ENCODE measurements at regions not wholly inside any gene's neighbourhood (a gene's known extent, or its start where the extent isn't known, plus 50 kb on each side); places are given as distances from the start of the nearest gene placed in this dataset.

DNA sequence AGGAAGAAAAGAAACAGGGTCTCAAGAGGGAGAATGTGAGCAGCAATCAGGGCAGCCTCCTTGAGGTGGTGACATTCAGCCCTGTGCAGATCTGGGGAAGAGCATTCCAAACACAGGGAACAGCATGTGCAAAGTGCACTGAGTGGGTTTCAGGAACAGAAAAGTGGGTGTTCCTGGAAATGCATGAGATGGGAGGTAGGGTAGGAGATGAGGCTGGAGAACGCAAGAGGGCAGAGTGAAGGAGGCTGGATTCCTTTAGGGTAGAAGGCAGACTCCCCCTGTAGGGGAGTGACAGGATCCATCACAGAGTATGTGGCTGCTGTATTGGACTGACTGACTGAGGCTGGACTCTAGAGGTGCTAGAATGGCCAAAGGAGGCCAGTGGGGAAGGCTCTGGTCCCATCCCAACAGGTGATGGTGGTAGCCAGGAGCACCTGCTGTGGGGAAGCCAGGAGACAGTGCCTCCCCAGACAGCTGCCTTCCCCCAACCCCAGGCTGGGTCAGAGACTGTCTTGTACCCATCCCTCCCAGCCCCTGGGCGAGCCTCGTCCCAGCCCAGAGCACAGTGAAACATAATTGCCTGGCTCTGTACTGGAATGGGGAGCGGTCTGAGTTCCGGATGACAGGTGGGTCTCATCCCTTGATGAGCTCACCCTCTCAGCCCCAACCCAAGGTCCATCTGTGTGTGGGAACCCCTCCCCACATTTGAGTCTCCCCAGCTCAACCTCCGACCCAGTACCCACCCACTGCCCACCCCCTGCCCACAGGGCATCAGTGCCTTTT is 419.4 kb downstream of the MN1 start:
- H2AFZ ChIP-seq (ENCODE audit: low read length) = no peak overlapping the region
- no peak overlapping the region for H3K23ac ChIP-seq (ENCODE audit: insufficient read length)
- H3K79me1 ChIP-seq (ENCODE audit: low read depth, low read length) = no peaks in the 10 kb centered on the region
- DNase-seq (ENCODE audit: low read depth in 1 of 2, low spot score in 2 of 2) (peak in 1 of 2 experiments; percentile 44), FAIRE-seq (peak; percentile 62)
- H3K36me3 ChIP-seq (ENCODE audit: control insufficient read depth in 2 of 4, insufficient read depth in 4 of 4, low read length in 3 of 4) = no peaks in the 10 kb centered on the region
- 85% methylated on average over 5 of the region's 6 CpGs; no CpG with 5 or more reads in 1 of the 2 experiments for WGBS, 2 experiments (ENCODE audit: extremely low coverage in 1 of 2, insufficient coverage in 1 of 2, insufficient read length in 1 of 2, insufficient replicate concordance in 2 of 2, low coverage in 1 of 2, low lambda C conversion rate in 2 of 2, missing lambda C conversion rate in 1 of 2)
- H3K23me2 ChIP-seq (ENCODE audit: low read depth, low read length) = no peaks in the 10 kb centered on the region
- H3K14ac ChIP-seq (ENCODE audit: insufficient read length) = no peak overlapping the region
- no peaks in the 10 kb centered on the region for H3K9me3 ChIP-seq (ENCODE audit: insufficient read depth in 2 of 2, low read depth in 1 of 2, low read length in 1 of 2)
- H4K20me1 ChIP-seq (replicated peaks in 1 of 2; ENCODE audit: control insufficient read depth in 1 of 2, insufficient read depth in 2 of 2, low read length in 2 of 2) = no peaks in the 10 kb centered on the region
- no peak overlapping the region for H2BK15ac ChIP-seq (ENCODE audit: low read length)
- no peak overlapping the region for H3K56ac ChIP-seq (replicated peaks; ENCODE audit: insufficient read length, low read depth, low read length)
- no peak overlapping the region for H4K8ac ChIP-seq (ENCODE audit: extremely low read depth, insufficient read depth, low read length)
- no peaks in the 10 kb centered on the region for H3K27me3 ChIP-seq (replicated peaks in 1 of 4; ENCODE audit: control insufficient read depth in 3 of 4, extremely low read depth in 1 of 4, insufficient read depth in 3 of 4, low read length in 3 of 4)
- no peak overlapping the region for H3K27ac ChIP-seq (ENCODE audit: low read depth, low read length)
- H3K9ac ChIP-seq (replicated peaks in 1 of 4; ENCODE audit: extremely low read depth in 1 of 4, low read depth in 3 of 4, low read length in 3 of 4) = no peak overlapping the region
- no peak overlapping the region for H2BK5ac ChIP-seq (ENCODE audit: low read depth, low read length)
- no peak overlapping the region for H2AK5ac ChIP-seq (ENCODE audit: low read depth, low read length)
- H4K5ac ChIP-seq (ENCODE audit: insufficient read length, low read depth, low read length) = no peak overlapping the region
- no peak overlapping the region for H4K91ac ChIP-seq (replicated peaks; ENCODE audit: insufficient read length, low read length)
- H3K79me2 ChIP-seq (ENCODE audit: control insufficient read depth in 1 of 2, insufficient read depth in 2 of 2, low read length in 2 of 2) = no peaks in the 10 kb centered on the region
- H2BK120ac ChIP-seq (replicated peaks; ENCODE audit: low read depth, low read length) = no peak overlapping the region
- H2BK20ac ChIP-seq (ENCODE audit: low read length) = 0 out of 2 replicates have a peak overlapping the region, but pooled peaks have one; percentile 93
- POLR2A ChIA-PET (ENCODE audit: partially characterized antibody) = interaction anchor here (1.1 kb wide), 2 partner anchors 9 to 50 kb away, joined by 3 read pairs; no protein-coding TSS in a partner anchor
- H3K18ac ChIP-seq (ENCODE audit: extremely low read depth, low read length) = no peak overlapping the region
- CTCF ChIA-PET (ENCODE audit: partially characterized antibody) = interaction anchor here (0.7 to 1.8 kb wide), 10 partner anchors 8 to 601 kb away, joined by 3 to 11 read pairs (median 3); no protein-coding TSS in a partner anchor
- no peak overlapping the region for H3K4ac ChIP-seq (replicated peaks; ENCODE audit: insufficient read length, low read depth, low read length)
- no peak overlapping the region for H3K4me2 ChIP-seq (ENCODE audit: insufficient read depth in 1 of 2, low read depth in 2 of 2, low read length in 2 of 2)
- peak overlapping the region; percentile 50; the same call in 1 of the 2 replicates for H2BK12ac ChIP-seq (ENCODE audit: low read depth, low read length)
- peaks cover 0 to 3% (median under 1%) of the 10 kb centered on the region in 4 experiments; a peak in 2 of 7 replicates for H3K4me1 ChIP-seq (replicated peaks in 1 of 4; ENCODE audit: control insufficient read depth in 3 of 4, insufficient read depth in 4 of 4, low read length in 3 of 4)
- TF ChIP-seq RFX5 (IDR thresholded peaks at IDR 0.05; ENCODE audit: borderline replicate concordance, low read depth, low read length) = no peak
- peak; percentile 86 for TF ChIP-seq KDM1A (IDR thresholded peaks at IDR 0.05; ENCODE audit: borderline replicate concordance, low read length)
- 0 out of 2 replicates have a peak, but pooled peaks have one; percentile 31 for TF ChIP-seq TEAD4 (IDR thresholded peaks at IDR 0.05; ENCODE audit: low read depth, low read length)
- no peak for TF ChIP-seq EZH2 (IDR thresholded peaks at IDR 0.05; ENCODE audit: low read depth, low read length, severe bottlenecking)
- TF ChIP-seq RAD21 (IDR thresholded peaks at IDR 0.05 in 1 of 2, conservative IDR thresholded peaks at IDR 0.05 in 1 of 2; ENCODE audit: low read depth in 2 of 2, low read length in 2 of 2) = peak; percentile 53 to 66
- TF ChIP-seq, protein P1, sequence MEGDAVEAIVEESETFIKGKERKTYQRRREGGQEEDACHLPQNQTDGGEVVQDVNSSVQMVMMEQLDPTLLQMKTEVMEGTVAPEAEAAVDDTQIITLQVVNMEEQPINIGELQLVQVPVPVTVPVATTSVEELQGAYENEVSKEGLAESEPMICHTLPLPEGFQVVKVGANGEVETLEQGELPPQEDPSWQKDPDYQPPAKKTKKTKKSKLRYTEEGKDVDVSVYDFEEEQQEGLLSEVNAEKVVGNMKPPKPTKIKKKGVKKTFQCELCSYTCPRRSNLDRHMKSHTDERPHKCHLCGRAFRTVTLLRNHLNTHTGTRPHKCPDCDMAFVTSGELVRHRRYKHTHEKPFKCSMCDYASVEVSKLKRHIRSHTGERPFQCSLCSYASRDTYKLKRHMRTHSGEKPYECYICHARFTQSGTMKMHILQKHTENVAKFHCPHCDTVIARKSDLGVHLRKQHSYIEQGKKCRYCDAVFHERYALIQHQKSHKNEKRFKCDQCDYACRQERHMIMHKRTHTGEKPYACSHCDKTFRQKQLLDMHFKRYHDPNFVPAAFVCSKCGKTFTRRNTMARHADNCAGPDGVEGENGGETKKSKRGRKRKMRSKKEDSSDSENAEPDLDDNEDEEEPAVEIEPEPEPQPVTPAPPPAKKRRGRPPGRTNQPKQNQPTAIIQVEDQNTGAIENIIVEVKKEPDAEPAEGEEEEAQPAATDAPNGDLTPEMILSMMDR (IDR thresholded peaks at IDR 0.05; ENCODE audit: control extremely low read depth in 1 of 3, insufficient read depth in 1 of 3, low read depth in 1 of 3, low read length in 3 of 3) = peak; percentile 19 to 82 (median 66)
- no peak overlapping the region for H3K4me3 ChIP-seq (ENCODE audit: extremely low read depth in 1 of 4, insufficient read depth in 2 of 4, low read depth in 3 of 4, low read length in 4 of 4)

Measured in H1 (cell line).